ENCODE measurements at regions not wholly inside any gene's neighbourhood (a gene's known extent, or its start where the extent isn't known, plus 50 kb on each side); places are given as distances from the start of the nearest gene placed in this dataset.

GRCh38 chr2:120959426-120959825 is 223.8 kb downstream of the GLI2 start:
- Histone ChIP-seq H3K4me3 (ENCODE audit: insufficient read depth, low read length) (no peak overlapping the region), H4K20me1 (ENCODE audit: insufficient read depth, low read length) (peaks cover 8% of the 10 kb centered on the region), H3K36me3 (ENCODE audit: insufficient read depth, low read length) (peaks cover 4% of the 10 kb centered on the region), H3K79me2 (ENCODE audit: insufficient read depth, low read length) (no peaks in the 10 kb centered on the region), H3K27me3 (ENCODE audit: insufficient read depth, low read length) (no peaks in the 10 kb centered on the region), H2AFZ (ENCODE audit: low read length) (no peak overlapping the region), H3K4me1 (ENCODE audit: insufficient read depth, low read length) (peaks cover 10% of the 10 kb centered on the region), H3K4me2 (ENCODE audit: insufficient read depth, low read length) (no peak overlapping the region), H3K27ac (ENCODE audit: low read depth, low read length) (no peak overlapping the region), H3K9me3 (ENCODE audit: low read depth, low read length) (no peaks in the 10 kb centered on the region)
- no peak for DNase-seq (ENCODE audit: insufficient read length, low spot score, missing footprints)
- no peak for TF ChIP-seq CTCF (IDR thresholded peaks at IDR 0.05; ENCODE audit: extremely low read depth, low read depth, low read length)

DNA sequence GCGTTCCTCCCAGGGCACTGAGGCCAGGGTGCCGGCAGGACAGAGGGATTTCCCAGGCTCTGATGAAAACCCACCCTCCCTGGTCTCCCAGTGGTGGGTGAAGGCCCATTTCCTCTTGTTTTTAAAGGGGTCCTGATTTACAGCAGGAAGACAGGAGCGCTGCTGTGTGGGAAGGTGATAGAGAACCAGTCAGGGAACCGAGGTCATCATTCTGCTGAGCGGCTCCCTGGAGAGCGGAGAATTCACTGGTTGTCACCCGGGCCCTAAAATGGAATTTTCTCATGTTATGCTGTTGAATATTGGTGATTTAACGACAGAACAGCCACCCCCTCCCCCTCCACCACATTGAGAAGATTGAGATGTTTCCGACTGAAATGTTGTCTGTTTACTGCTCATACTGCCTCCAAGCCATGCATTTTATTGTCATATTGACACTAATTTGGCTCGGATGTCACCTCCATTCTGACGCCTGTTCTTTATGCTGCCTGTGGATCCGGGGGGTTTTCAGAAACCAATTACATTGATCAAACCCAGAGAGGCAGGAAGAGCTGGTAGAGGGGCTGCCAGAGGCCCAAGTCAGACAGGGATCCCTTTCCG is 225.2 kb downstream of the GLI2 start:
- Histone ChIP-seq H2AFZ (ENCODE audit: low read length) (no peak overlapping the region), H3K27ac (ENCODE audit: low read depth, low read length) (no peak overlapping the region), H3K36me3 (ENCODE audit: insufficient read depth, low read length) (peaks cover 4% of the 10 kb centered on the region), H4K20me1 (ENCODE audit: insufficient read depth, low read length) (peaks cover 16% of the 10 kb centered on the region), H3K4me2 (ENCODE audit: insufficient read depth, low read length) (no peak overlapping the region), H3K9me3 (ENCODE audit: low read depth, low read length) (no peaks in the 10 kb centered on the region), H3K79me2 (ENCODE audit: insufficient read depth, low read length) (no peaks in the 10 kb centered on the region), H3K4me3 (ENCODE audit: insufficient read depth, low read length) (no peak overlapping the region), H3K27me3 (ENCODE audit: insufficient read depth, low read length) (no peaks in the 10 kb centered on the region), H3K4me1 (ENCODE audit: insufficient read depth, low read length) (peaks cover 14% of the 10 kb centered on the region)
- no peak for TF ChIP-seq CTCF (IDR thresholded peaks at IDR 0.05; ENCODE audit: extremely low read depth, low read depth, low read length)
- DNase-seq (ENCODE audit: insufficient read length, low spot score, missing footprints): no peak

DNA sequence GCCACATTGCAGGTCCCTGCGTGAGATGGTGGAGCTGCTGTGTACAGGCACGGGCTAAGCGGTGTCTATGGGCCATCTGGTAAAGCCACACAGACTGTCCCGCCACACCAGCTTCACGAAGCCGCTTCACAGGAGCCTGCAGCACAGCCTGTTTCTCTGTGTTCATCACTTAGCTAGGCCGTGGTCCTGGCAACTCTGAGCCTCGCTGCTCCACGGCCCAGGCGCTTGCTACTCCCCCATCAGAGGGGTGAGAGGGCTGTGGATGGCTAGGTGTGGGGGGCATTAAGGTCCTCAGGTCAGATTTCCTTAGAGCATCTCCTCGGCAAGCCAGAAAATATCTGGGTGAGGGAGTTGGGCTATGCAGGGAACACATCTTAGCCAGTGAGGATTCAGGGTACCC is 225.7 kb downstream of the GLI2 start:
- Histone ChIP-seq H2AFZ (ENCODE audit: low read length) (no peak overlapping the region), H3K27me3 (ENCODE audit: insufficient read depth, low read length) (no peaks in the 10 kb centered on the region), H4K20me1 (ENCODE audit: insufficient read depth, low read length) (peaks cover 16% of the 10 kb centered on the region), H3K4me1 (ENCODE audit: insufficient read depth, low read length) (peaks cover 14% of the 10 kb centered on the region), H3K27ac (ENCODE audit: low read depth, low read length) (no peak overlapping the region), H3K36me3 (ENCODE audit: insufficient read depth, low read length) (no peaks in the 10 kb centered on the region), H3K4me3 (ENCODE audit: insufficient read depth, low read length) (no peak overlapping the region), H3K9me3 (ENCODE audit: low read depth, low read length) (no peaks in the 10 kb centered on the region), H3K79me2 (ENCODE audit: insufficient read depth, low read length) (no peaks in the 10 kb centered on the region), H3K4me2 (ENCODE audit: insufficient read depth, low read length) (no peak overlapping the region)
- no peak for TF ChIP-seq CTCF (IDR thresholded peaks at IDR 0.05; ENCODE audit: extremely low read depth, low read depth, low read length)
- DNase-seq (ENCODE audit: insufficient read length, low spot score, missing footprints): no peak

DNA sequence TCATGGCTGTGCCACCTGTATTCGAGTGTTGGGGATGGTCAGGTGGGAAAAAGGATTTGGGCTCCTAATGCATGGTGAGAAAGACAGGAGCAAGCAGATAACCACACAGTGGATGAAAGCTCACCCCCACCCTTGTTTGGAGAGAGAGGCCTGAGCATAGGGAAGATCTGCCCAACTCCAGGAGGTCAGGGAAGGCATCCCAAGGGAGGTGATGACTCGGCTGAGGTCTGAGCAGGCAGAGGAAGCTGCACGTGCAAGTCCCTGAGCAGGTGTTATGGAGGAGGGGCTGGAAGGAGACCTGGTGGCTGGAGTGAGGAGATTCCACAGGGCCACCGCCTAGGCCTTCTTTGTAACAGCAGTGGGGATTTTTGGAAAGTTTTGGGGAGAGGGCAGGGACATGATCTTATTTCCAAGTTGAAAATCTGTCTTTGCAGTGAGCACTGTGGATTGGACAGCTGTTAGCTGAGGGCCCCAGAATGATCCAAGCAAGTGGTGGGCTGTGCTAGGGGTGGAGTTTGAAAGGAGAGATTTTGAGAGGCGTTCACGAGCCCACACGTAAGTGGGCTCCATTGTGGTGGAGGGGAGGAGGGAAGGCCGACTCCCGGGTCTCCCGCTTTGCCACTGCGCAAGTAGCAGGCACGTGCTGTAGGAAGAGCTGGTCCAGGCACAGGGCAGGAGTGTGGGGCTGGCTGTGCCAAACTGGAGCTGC is 228.5 kb downstream of the GLI2 start:
- no peak for DNase-seq (ENCODE audit: insufficient read length, low spot score, missing footprints)

More for the DNA sequence above, 228.5 kb downstream of the GLI2 start:
- H3K79me2 ChIP-seq (ENCODE audit: insufficient read depth, low read length): no peaks in the 10 kb centered on the region
- no peak for TF ChIP-seq CTCF (IDR thresholded peaks at IDR 0.05; ENCODE audit: extremely low read depth, low read depth, low read length)
- H3K9me3 ChIP-seq (ENCODE audit: low read depth, low read length): no peaks in the 10 kb centered on the region
- H3K4me2 ChIP-seq (ENCODE audit: insufficient read depth, low read length): no peak overlapping the region
- H3K27me3 ChIP-seq (ENCODE audit: insufficient read depth, low read length): no peaks in the 10 kb centered on the region
- peaks cover 11% of the 10 kb centered on the region for H4K20me1 ChIP-seq (ENCODE audit: insufficient read depth, low read length)
- no peak overlapping the region for H3K4me3 ChIP-seq (ENCODE audit: insufficient read depth, low read length)
- no peak overlapping the region for H2AFZ ChIP-seq (ENCODE audit: low read length)
- peak overlapping the region; percentile 10 for H3K27ac ChIP-seq (ENCODE audit: low read depth, low read length)
- peaks cover 14% of the 10 kb centered on the region for H3K4me1 ChIP-seq (ENCODE audit: insufficient read depth, low read length)
- peaks cover 12% of the 10 kb centered on the region for H3K36me3 ChIP-seq (ENCODE audit: insufficient read depth, low read length)

Measured in osteoblast (primary cell).